ENCODE measurements at regions not wholly inside any gene's neighbourhood (a gene's known extent, or its start where the extent isn't known, plus 50 kb on each side); places are given as distances from the start of the nearest gene placed in this dataset.

- Histone ChIP-seq H3K4me3 (ENCODE audit: low read depth in 2 of 2, low read length in 2 of 2) (no peak overlapping the region), H3K4me1 (ENCODE audit: control insufficient read depth, insufficient read depth, low read length) (no peaks in the 10 kb centered on the region), H3K27ac (ENCODE audit: low read length) (no peak overlapping the region), H3K9me3 (ENCODE audit: control insufficient read depth, insufficient read depth, low read depth, low read length) (no peaks in the 10 kb centered on the region), H3K27me3 (ENCODE audit: control insufficient read depth, insufficient read depth, low read length) (no peaks in the 10 kb centered on the region), H3K36me3 (ENCODE audit: control insufficient read depth, insufficient read depth, low read length) (no peaks in the 10 kb centered on the region)
- intact Hi-C loops (cut with micrococcal nuclease; ENCODE audit: unreplicated experiment) (no loop called here), in situ Hi-C loops (cut with HindIII; ENCODE audit: low pct_unique_long_range_greater_than_20kb, low sequenced_read_pairs) (no loop called here)
- no peak for ATAC-seq
- DNase-seq (ENCODE audit: low read depth, low spot score): no peak
- TF ChIP-seq CTCF (IDR thresholded peaks at IDR 0.05): no peak
- no peak for TF ChIP-seq SIN3A (IDR thresholded peaks at IDR 0.05; ENCODE audit: borderline replicate concordance, insufficient read depth, low read depth, low read length)
- TF ChIP-seq REST (IDR thresholded peaks at IDR 0.05; ENCODE audit: insufficient read depth in 1 of 2, low read depth in 2 of 2, low read length in 1 of 2): no peak
- TF ChIP-seq POLR2AphosphoS5 (IDR thresholded peaks at IDR 0.05; ENCODE audit: low read depth, low read length): no peak
- TF ChIP-seq TCF7L2 (IDR thresholded peaks at IDR 0.05; ENCODE audit: low read depth, low read length): no peak
- POLR2A ChIA-PET: no interaction called here
- no TSS peak for BruUV-seq (replicated peaks)
- CTCF ChIA-PET: interaction anchor here (0.6 kb wide), 1 partner anchor 158 kb away, joined by 10 read pairs; no protein-coding TSS in a partner anchor
Observed at GRCh38 chr12:13635709-13636108, 345.7 kb downstream of the GRIN2B start.

GRCh38 chr12:13631873-13632272, 349.5 kb downstream of the GRIN2B start:
- intact Hi-C loops (cut with micrococcal nuclease; ENCODE audit: unreplicated experiment): no loop called here
- POLR2A ChIA-PET: no interaction called here

More at GRCh38 chr12:13631873-13632272, 349.5 kb downstream of the GRIN2B start:
- H3K4me1 ChIP-seq (ENCODE audit: control insufficient read depth, insufficient read depth, low read length): no peaks in the 10 kb centered on the region
- DNase-seq (ENCODE audit: low read depth, low spot score) (no peak), ATAC-seq (no peak)
- H3K36me3 ChIP-seq (ENCODE audit: control insufficient read depth, insufficient read depth, low read length): no peaks in the 10 kb centered on the region
- TF ChIP-seq CTCF (IDR thresholded peaks at IDR 0.05) (no peak), REST (IDR thresholded peaks at IDR 0.05; ENCODE audit: insufficient read depth in 1 of 2, low read depth in 2 of 2, low read length in 1 of 2) (no peak), SIN3A (IDR thresholded peaks at IDR 0.05; ENCODE audit: borderline replicate concordance, insufficient read depth, low read depth, low read length) (no peak), TCF7L2 (IDR thresholded peaks at IDR 0.05; ENCODE audit: low read depth, low read length) (no peak), POLR2AphosphoS5 (IDR thresholded peaks at IDR 0.05; ENCODE audit: low read depth, low read length) (no peak)
- no TSS peak for BruUV-seq (replicated peaks)
- CTCF ChIA-PET: no interaction called here
- no peak overlapping the region for H3K27ac ChIP-seq (ENCODE audit: low read length)
- H3K4me3 ChIP-seq (ENCODE audit: low read depth in 2 of 2, low read length in 2 of 2): no peak overlapping the region
- H3K27me3 ChIP-seq (ENCODE audit: control insufficient read depth, insufficient read depth, low read length): no peaks in the 10 kb centered on the region; the same call in 1 of the 2 replicates
- in situ Hi-C loops (cut with HindIII; ENCODE audit: low pct_unique_long_range_greater_than_20kb, low sequenced_read_pairs): no loop called here
- no peaks in the 10 kb centered on the region for H3K9me3 ChIP-seq (ENCODE audit: control insufficient read depth, insufficient read depth, low read depth, low read length)

Data from Panc1 (cell line).